ENCODE measurements at regions not wholly inside any gene's neighbourhood (a gene's known extent, or its start where the extent isn't known, plus 50 kb on each side); places are given as distances from the start of the nearest gene placed in this dataset.

GRCh38 chr4:156636381-156636780 is 335.2 kb downstream of the PDGFC start:
- Mint-ChIP-seq H3K9me3 (peaks cover 4% of the 10 kb centered on the region), H3K27me3 (ENCODE audit: low read depth) (no peaks in the 10 kb centered on the region), H3K36me3 (peaks cover under 1% of the 10 kb centered on the region), H3K27ac (peak overlapping the region; percentile 81), H3K4me3 (no peak overlapping the region), H3K4me1 (peaks cover 53% of the 10 kb centered on the region)
- TF ChIP-seq CTCF (IDR thresholded peaks at IDR 0.05; ENCODE audit: unreplicated experiment): no peak
- no peak for DNase-seq (ENCODE audit: low spot score in 2 of 2, unreplicated experiment in 2 of 2)

GRCh38 chr4:156635051-156635450 is 336.5 kb downstream of the PDGFC start:
- Mint-ChIP-seq H3K9me3 (peaks cover 17% of the 10 kb centered on the region), H3K4me3 (no peak overlapping the region), H3K36me3 (peaks cover 10% of the 10 kb centered on the region), H3K27me3 (ENCODE audit: low read depth) (no peaks in the 10 kb centered on the region), H3K4me1 (peaks cover 56% of the 10 kb centered on the region), H3K27ac (peak overlapping the region; percentile 52)
- no peak for DNase-seq (ENCODE audit: low spot score in 2 of 2, unreplicated experiment in 2 of 2)
- TF ChIP-seq CTCF (IDR thresholded peaks at IDR 0.05; ENCODE audit: unreplicated experiment): no peak

- Mint-ChIP-seq H3K36me3 (peaks cover 14% of the 10 kb centered on the region), H3K27me3 (ENCODE audit: low read depth) (no peaks in the 10 kb centered on the region), H3K9me3 (peaks cover 22% of the 10 kb centered on the region), H3K27ac (peak overlapping the region; percentile 33), H3K4me1 (peaks cover 56% of the 10 kb centered on the region), H3K4me3 (no peak overlapping the region)
- no peak for TF ChIP-seq CTCF (IDR thresholded peaks at IDR 0.05; ENCODE audit: unreplicated experiment)
- no peak for DNase-seq (ENCODE audit: low spot score in 2 of 2, unreplicated experiment in 2 of 2)
Measured at GRCh38 chr4:156634612-156635011, 337.0 kb downstream of the PDGFC start.

GRCh38 chr4:156633847-156634246 is 337.8 kb downstream of the PDGFC start:
- H3K4me3 Mint-ChIP-seq: no peak overlapping the region
- no peak for DNase-seq (ENCODE audit: low spot score in 2 of 2, unreplicated experiment in 2 of 2)
- H3K27me3 Mint-ChIP-seq (ENCODE audit: low read depth): no peaks in the 10 kb centered on the region
- H3K27ac Mint-ChIP-seq: no peak overlapping the region
- peaks cover 20% of the 10 kb centered on the region for H3K36me3 Mint-ChIP-seq
- peaks cover 50% of the 10 kb centered on the region for H3K4me1 Mint-ChIP-seq
- peaks cover 29% of the 10 kb centered on the region for H3K9me3 Mint-ChIP-seq
- TF ChIP-seq CTCF (IDR thresholded peaks at IDR 0.05; ENCODE audit: unreplicated experiment): no peak

- no peak for DNase-seq (ENCODE audit: low spot score in 2 of 2, unreplicated experiment in 2 of 2)
- H3K36me3 Mint-ChIP-seq: peaks cover 29% of the 10 kb centered on the region
- H3K4me3 Mint-ChIP-seq: no peak overlapping the region
- no peaks in the 10 kb centered on the region for H3K27me3 Mint-ChIP-seq (ENCODE audit: low read depth)
- peaks cover 12% of the 10 kb centered on the region for H3K4me1 Mint-ChIP-seq
- H3K27ac Mint-ChIP-seq: no peak overlapping the region
- TF ChIP-seq CTCF (IDR thresholded peaks at IDR 0.05; ENCODE audit: unreplicated experiment): no peak
- H3K9me3 Mint-ChIP-seq: peaks cover 47% of the 10 kb centered on the region
Measured at GRCh38 chr4:156628858-156629257, 342.7 kb downstream of the PDGFC start.

GRCh38 chr4:156623376-156623775 is 348.2 kb downstream of the PDGFC start:
- no peak for DNase-seq (ENCODE audit: low spot score in 2 of 2, unreplicated experiment in 2 of 2)
- peaks cover 8% of the 10 kb centered on the region for H3K4me1 Mint-ChIP-seq
- H3K27me3 Mint-ChIP-seq (ENCODE audit: low read depth): no peaks in the 10 kb centered on the region
- H3K9me3 Mint-ChIP-seq: peaks cover 21% of the 10 kb centered on the region
- no peak for TF ChIP-seq CTCF (IDR thresholded peaks at IDR 0.05; ENCODE audit: unreplicated experiment)
- H3K27ac Mint-ChIP-seq: no peak overlapping the region
- peaks cover 6% of the 10 kb centered on the region for H3K36me3 Mint-ChIP-seq
- no peak overlapping the region for H3K4me3 Mint-ChIP-seq

Data from mesothelial cell of epicardium (in vitro differentiated cells).